SK-N-MC (cell line): ENCODE measurements at regions not wholly inside any gene's neighbourhood (a gene's known extent, or its start where the extent isn't known, plus 50 kb on each side); places are given as distances from the start of the nearest gene placed in this dataset.

ENCODE experiments used
- EZH2 ChIP-seq: fragments of 200-600 bp; sonication (generic); IDR thresholded peaks from one replicate; pipeline ENCODE4 v1.6.1; 2017; ENCODE audit warnings: antibody characterized with exemption
- FOXP2 ChIP-seq: optimal IDR thresholded peaks from 2 replicates; pipeline ENCODE3; 2011; ENCODE audit warnings: mild to moderate bottlenecking, moderate library complexity; ENCODE audit not compliant: insufficient read depth; ENCODE audit errors: extremely low read length, control extremely low read depth
- POLR2AphosphoS5 ChIP-seq: IDR thresholded peaks from 2 replicates; pipeline ENCODE4 v1.6.1; 2012; ENCODE audit warnings: mild to moderate bottlenecking, low read depth, low read length, borderline replicate concordance

- TF ChIP-seq POLR2AphosphoS5, result no peak
- TF ChIP-seq EZH2, result no peak
- no peak for TF ChIP-seq FOXP2
Observed at GRCh38 chr11:69940246-69940610, 121.0 kb upstream of the FGF3 start.
